ENCODE measurements at regions not wholly inside any gene's neighbourhood (a gene's known extent, or its start where the extent isn't known, plus 50 kb on each side); places are given as distances from the start of the nearest gene placed in this dataset.

- no peak for DNase-seq (ENCODE audit: low read depth, low spot score)
These were observed 65.8 kb downstream of the ETAA1 start for GRCh38 chr2:67462738-67463496.

- no peak for DNase-seq (ENCODE audit: low read depth, low spot score)
These were observed 66.7 kb downstream of the ETAA1 start for GRCh38 chr2:67463810-67464209.

- DNase-seq (ENCODE audit: low read depth, low spot score) = no peak
These were observed 68.5 kb downstream of the ETAA1 start for GRCh38 chr2:67465623-67466022.

GRCh38 chr2:67466734-67467133 is 69.6 kb downstream of the ETAA1 start:
- no peak for DNase-seq (ENCODE audit: low read depth, low spot score)

GRCh38 chr2:67471681-67472080 is 74.5 kb downstream of the ETAA1 start:
- no peak for DNase-seq (ENCODE audit: low read depth, low spot score)

- DNase-seq (ENCODE audit: low read depth, low spot score) = no peak
These were observed 80.0 kb downstream of the ETAA1 start for GRCh38 chr2:67476809-67477790.

GRCh38 chr2:67479261-67479660 is 82.1 kb downstream of the ETAA1 start:
- DNase-seq (ENCODE audit: low read depth, low spot score) = no peak

GRCh38 chr2:67485431-67485830 is 88.3 kb downstream of the ETAA1 start:
- no peak for DNase-seq (ENCODE audit: low read depth, low spot score)

GRCh38 chr2:67486041-67486796 is 89.1 kb downstream of the ETAA1 start:
- no peak for DNase-seq (ENCODE audit: low read depth, low spot score)

GRCh38 chr2:67487993-67488392 is 90.9 kb downstream of the ETAA1 start:
- DNase-seq (ENCODE audit: low read depth, low spot score) = no peak

- DNase-seq (ENCODE audit: low read depth, low spot score) = no peak
These were observed 92.3 kb downstream of the ETAA1 start for GRCh38 chr2:67489396-67489795.

GRCh38 chr2:67498931-67499330 is 101.8 kb downstream of the ETAA1 start:
- no peak for DNase-seq (ENCODE audit: low read depth, low spot score)

GRCh38 chr2:67499989-67500388 is 102.9 kb downstream of the ETAA1 start:
- DNase-seq (ENCODE audit: low read depth, low spot score) = no peak

- no peak for DNase-seq (ENCODE audit: low read depth, low spot score)
These were observed 103.4 kb downstream of the ETAA1 start for GRCh38 chr2:67500541-67500940.

GRCh38 chr2:67502346-67503065 is 105.4 kb downstream of the ETAA1 start:
- no peak for DNase-seq (ENCODE audit: low read depth, low spot score)

- DNase-seq (ENCODE audit: low read depth, low spot score) = no peak
These were observed 106.1 kb downstream of the ETAA1 start for GRCh38 chr2:67503066-67503795.

- DNase-seq (ENCODE audit: low read depth, low spot score) = no peak
These were observed 113.6 kb downstream of the ETAA1 start for GRCh38 chr2:67510745-67511144.

- DNase-seq (ENCODE audit: low read depth, low spot score) = no peak
These were observed 117.4 kb downstream of the ETAA1 start for GRCh38 chr2:67514515-67514914.

- DNase-seq (ENCODE audit: low read depth, low spot score) = no peak
These were observed 117.9 kb downstream of the ETAA1 start for GRCh38 chr2:67515056-67515455.

GRCh38 chr2:67515538-67515937 is 118.4 kb downstream of the ETAA1 start:
- no peak for DNase-seq (ENCODE audit: low read depth, low spot score)

- DNase-seq (ENCODE audit: low read depth, low spot score) = no peak
These were observed 119.2 kb downstream of the ETAA1 start for GRCh38 chr2:67516362-67516761.

All from brain pericyte (primary cell).